ENCODE measurements at regions not wholly inside any gene's neighbourhood (a gene's known extent, or its start where the extent isn't known, plus 50 kb on each side); places are given as distances from the start of the nearest gene placed in this dataset.

DNA sequence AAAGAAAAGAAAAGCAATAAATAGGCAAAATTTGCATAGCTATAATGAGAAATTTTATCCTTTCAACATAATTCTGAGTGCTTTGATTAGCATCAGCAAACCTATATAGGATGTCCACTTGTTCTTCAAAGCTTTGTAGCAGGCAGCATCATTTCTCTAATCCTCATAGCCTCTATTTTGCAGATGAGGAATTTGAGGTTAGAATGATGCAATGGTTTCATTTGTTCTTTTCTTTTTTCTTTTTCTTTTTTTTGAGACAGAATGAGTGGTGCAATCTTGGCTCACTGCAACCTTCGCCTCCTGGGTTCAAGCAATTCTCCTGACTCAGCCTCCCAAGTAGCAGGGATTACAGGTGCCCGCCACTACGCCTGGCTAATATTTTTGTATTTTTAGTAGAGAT is 594.4 kb downstream of the TOX3 start:
- no peak for DNase-seq

GRCh38 chr16:51951668-51952298 is 595.2 kb downstream of the TOX3 start:
- no peak for DNase-seq

GRCh38 chr16:51950118-51950780 is 596.7 kb downstream of the TOX3 start:
- no peak for DNase-seq

GRCh38 chr16:51949282-51949681 is 597.7 kb downstream of the TOX3 start:
- no peak for DNase-seq

DNA sequence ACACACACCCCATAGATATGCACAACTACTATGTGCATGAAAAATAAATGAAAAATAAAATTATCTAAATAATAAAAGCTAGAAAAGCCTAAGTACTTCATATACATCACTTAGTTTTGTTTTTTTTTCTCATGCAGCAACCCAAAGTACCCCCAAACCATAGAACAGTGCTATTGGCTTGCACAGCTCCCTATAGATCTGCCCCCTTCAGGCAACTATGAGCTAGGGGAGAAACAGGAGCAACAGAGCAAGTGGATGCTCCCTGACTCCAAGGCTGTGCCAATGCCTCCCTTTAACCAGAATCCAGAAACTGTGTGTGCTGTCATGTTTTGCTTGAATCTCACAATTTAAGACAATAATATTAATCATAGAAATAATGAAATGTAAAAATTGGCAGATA is 605.5 kb downstream of the TOX3 start:
- DNase-seq: no peak

DNA sequence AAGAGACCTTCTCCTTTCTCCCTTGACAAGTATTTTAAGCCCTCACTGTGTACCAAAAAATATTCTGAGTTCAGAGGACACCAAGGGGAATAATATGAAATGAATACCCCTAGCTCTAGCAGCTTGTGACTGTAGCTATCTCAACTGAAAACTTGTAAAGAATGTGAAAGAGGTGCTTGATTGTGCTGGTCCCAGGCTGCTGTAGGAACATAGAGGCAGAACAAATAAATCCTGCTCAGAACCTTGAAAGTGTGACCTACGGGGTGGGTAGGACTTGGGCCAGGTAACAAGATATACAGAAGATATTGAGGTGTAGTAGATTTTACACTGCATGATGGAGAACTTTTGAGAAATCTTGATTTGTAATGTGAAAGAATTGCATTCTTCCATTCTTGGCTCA is 606.8 kb downstream of the TOX3 start:
- no peak for DNase-seq

GRCh38 chr16:51939378-51939871 is 607.5 kb downstream of the TOX3 start:
- no peak for DNase-seq

- no peak for DNase-seq
Measured at GRCh38 chr16:51938861-51939260, 608.1 kb downstream of the TOX3 start.

- DNase-seq: no peak
Measured at GRCh38 chr16:51937771-51938170, 609.2 kb downstream of the TOX3 start.

DNA sequence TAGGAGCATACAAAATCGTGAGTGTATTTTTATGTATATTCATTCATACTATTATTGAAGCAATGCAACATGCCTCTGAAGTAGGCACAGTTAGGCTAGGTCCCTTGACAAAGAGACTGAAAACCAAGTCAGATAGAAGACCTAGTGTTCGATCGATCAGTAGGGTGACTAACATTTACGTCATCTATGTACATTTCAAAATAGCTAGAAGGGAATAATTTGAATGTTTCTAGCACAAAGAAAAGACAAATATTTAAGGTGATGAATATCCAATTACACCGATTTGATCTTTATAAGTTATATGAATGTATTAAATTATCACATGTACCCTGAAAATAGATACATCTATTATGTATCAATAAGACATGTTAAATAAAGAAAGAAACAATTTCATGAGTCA is 610.1 kb downstream of the TOX3 start:
- no peak for DNase-seq

- no peak for DNase-seq
Measured at GRCh38 chr16:51932317-51932716, 614.6 kb downstream of the TOX3 start.

DNA sequence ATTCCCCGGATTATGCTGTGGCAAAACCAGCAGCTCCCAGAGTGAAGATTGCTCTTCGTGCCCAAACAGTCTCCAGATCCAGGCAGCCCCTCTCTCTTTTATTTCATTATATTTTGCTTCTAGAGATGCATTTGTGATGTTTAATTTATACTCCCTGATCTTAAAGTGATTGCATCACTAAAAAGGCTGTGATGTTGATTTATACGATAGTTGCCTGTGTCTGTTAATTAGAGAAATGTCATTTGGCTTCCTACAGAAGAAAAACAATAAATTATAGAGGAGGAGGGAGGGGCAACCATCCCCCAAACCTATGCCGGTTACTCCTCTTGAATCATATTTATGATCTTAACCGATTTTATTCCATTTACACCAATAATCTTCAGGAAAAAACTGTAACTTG is 615.3 kb downstream of the TOX3 start:
- DNase-seq: no peak

GRCh38 chr16:51924744-51925143 is 622.2 kb downstream of the TOX3 start:
- DNase-seq: no peak

GRCh38 chr16:51922476-51922875 is 624.5 kb downstream of the TOX3 start:
- DNase-seq: no peak

DNA sequence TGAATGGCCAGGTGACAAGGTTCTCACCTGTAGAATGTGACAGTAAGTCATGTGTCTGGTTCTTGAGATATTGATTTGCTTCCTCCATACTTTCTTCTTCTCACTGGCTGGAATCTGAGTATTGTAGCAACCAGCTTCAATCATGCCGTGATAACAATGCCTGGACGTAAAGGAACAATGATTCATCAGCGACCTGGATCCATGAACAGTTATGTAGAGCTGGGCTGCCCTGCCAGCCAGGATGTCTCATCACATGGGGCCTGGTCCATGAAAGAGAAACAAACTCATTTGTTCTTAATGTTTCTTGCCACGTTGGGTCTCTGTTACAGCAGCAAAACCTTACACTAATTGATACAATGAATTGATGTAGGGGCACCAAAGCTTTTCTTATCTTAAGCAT is 627.2 kb downstream of the TOX3 start:
- DNase-seq: no peak

DNA sequence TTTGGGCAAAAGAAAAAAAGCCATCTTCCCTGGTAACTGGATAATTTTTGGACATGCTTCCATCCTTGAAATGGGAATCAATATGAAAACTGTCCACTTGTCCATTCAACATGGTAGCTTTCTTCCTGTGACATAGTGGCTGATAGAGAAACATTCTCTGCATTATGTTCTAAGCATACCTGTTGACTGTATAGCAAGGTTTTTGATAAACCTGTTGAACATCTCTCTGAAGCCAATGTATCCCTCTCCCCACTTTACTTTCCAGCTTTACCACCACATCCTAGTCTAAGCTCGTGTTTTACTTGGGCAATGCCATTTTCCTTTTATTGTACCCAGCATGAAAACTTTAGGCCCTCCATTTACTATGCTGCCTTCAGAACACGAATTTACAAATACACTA is 630.1 kb downstream of the TOX3 start:
- no peak for DNase-seq

DNA sequence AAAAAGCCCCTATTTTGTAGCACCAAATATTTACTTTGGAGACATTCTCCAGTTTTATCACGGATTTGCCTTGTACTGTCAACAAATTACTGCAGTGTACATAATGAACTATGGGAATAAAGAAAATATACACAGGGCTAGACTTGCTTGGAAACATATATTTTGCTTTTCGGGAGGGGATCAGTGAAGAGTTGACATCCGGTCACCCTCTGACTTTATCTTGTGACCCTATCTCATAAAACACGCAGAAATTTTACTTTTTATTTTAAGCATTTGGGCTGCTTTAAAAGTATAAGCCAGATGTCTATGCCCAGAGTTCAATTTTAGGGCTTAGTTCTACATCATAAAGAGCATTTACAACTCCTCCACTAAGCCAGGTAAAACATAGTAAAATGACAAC is 630.7 kb downstream of the TOX3 start:
- no peak for DNase-seq

GRCh38 chr16:51907680-51908079 is 639.3 kb downstream of the TOX3 start:
- no peak for DNase-seq

GRCh38 chr16:51900221-51900780 is 646.6 kb downstream of the TOX3 start:
- DNase-seq: no peak

DNA sequence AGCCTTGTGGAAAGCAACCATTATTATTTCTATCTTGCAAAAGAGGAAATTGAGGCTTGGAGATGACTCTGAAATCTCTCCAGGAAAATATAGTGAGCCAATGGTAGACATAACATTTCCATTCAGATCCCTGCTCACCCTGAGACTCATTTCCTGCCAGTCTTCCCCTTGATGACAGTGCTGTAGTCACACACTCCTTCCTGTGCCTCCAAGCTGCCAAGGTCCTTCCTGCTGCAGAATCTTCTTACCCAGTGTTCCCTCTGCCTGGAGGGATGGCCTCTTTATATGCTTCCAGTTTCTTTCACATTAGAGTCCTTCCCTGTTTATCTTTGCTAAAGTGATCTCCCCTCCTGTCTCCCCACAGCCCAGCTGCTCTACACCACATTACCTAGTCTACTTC is 648.1 kb downstream of the TOX3 start:
- no peak for DNase-seq

DNA sequence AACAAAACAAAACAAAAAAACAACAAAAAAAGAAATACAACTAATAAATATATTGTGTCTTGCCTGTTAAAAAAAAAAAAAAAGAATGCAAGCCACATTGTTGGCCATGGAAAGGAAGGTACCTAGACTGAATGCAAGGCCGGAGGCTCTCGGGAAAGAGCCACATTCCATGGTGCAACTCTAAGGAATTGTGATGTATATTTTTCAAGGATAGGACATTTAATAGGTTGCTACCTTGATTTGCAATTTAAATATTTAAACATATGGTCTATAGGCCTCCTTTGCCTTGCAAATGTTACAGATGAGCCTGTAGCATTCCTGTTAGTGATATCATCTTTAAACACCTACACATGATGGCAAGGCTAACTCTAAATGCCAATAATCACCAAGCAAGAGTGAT is 650.9 kb downstream of the TOX3 start:
- DNase-seq: no peak

GRCh38 chr16:51892293-51893007 is 654.5 kb downstream of the TOX3 start:
- no peak for DNase-seq

DNA sequence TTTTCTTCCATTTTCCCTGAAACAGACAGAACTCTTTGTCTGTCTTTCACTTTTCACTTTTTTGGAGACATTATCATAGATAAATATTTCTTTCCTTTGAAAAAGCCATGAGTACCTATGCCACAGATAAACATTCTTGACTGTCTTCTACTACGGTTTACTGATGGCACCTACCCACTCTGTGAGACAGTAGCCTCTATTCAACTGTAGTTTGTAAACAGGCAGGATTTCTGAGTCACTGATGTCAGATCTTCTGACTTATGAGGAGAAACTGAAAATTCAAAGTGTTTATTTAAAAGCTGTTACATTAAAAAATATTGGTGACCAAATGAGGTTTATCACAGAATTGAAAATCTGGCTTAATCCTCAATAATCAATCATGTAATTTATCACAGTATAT is 658.4 kb downstream of the TOX3 start:
- DNase-seq: no peak

GRCh38 chr16:51888016-51888415 is 658.9 kb downstream of the TOX3 start:
- DNase-seq: no peak
